Uterus (tissue), 3 donors: ENCODE measurements at regions not wholly inside any gene's neighbourhood (a gene's known extent, or its start where the extent isn't known, plus 50 kb on each side); places are given as distances from the start of the nearest gene placed in this dataset.

Experiments used
- DNase-seq, 2 donors: peaks; one replicate each; pipeline ENCODE4 v3.0.0-alpha.2; 2019 to 2020
- H3K27ac ChIP-seq, 2 donors: fragments of 200-600 bp; sonication (generic); 1 replicate in 1 of 2; 2 replicates in 1 of 2; pipeline ENCODE4 v1.5.1; 2016 to 2018
- H3K27me3 ChIP-seq, 2 donors: fragments of 200-600 bp; sonication (generic); one replicate each; pipeline ENCODE4 v1.5.1; 2018 to 2019; ENCODE audit warnings: control low read depth in 1 of 2
- H3K36me3 ChIP-seq, 2 donors: fragments of 200-600 bp; sonication (generic); one replicate each; pipeline ENCODE4 v1.5.1; 2019; ENCODE audit warnings: control low read depth in 1 of 2
- H3K4me1 ChIP-seq, 2 donors: fragments of 200-600 bp; sonication (generic); one replicate each; pipeline ENCODE4 v1.5.1; 2018 to 2019; ENCODE audit warnings: control low read depth in 1 of 2
- H3K4me3 ChIP-seq, 2 donors: fragments of 200-600 bp; sonication (generic); 1 replicate in 1 of 2; 2 replicates in 1 of 2; pipeline ENCODE4 v1.5.1; 2018 to 2019; ENCODE audit warnings: mild to moderate bottlenecking in 1 of 2
- H3K9me3 ChIP-seq, 2 donors: fragments of 200-600 bp; sonication (generic); one replicate each; pipeline ENCODE4 v1.5.1; 2019; ENCODE audit warnings: control low read depth in 1 of 2
- CTCF ChIP-seq, 4 experiments: fragments of 200-600 bp in 2 of 4; fragments of 450-650 bp in 2 of 4; sonication (generic) in 2 of 4; IDR thresholded peaks; one replicate each; pipeline ENCODE4 v1.5.1; 2016 to 2019; ENCODE audit warnings: antibody characterized with exemption in 4 of 4, mild to moderate bottlenecking in 2 of 4, moderate library complexity in 1 of 4
- POLR2A ChIP-seq, 2 donors: fragments of 450-650 bp; IDR thresholded peaks; one replicate each; pipeline ENCODE4 v1.6.1; 2016; ENCODE audit warnings: antibody characterized with exemption in 2 of 2, mild to moderate bottlenecking in 1 of 2, moderate library complexity in 1 of 2
- intact Hi-C: fragments of 100-400 bp; cut with DNase I; formaldehyde crosslinking; loops from one replicate; pipeline ENCODE4 v1.15.1; 2023; ENCODE audit warnings: low total_unique reads
- donor health status: DM: yes; HTN: yes; CAD: no.

GRCh38 chr21:24308183-24308582 lies 1299.1 kb downstream of the MRPL39 start:
- Histone ChIP-seq H3K4me1 (no peaks in the 10 kb centered on the region), H3K9me3 (no peaks in the 10 kb centered on the region), H3K27ac (no peak overlapping the region), H3K4me3 (no peak overlapping the region), H3K27me3 (no peaks in the 10 kb centered on the region), H3K36me3 (no peaks in the 10 kb centered on the region)
- no peak for DNase-seq
- TF ChIP-seq CTCF (IDR thresholded peaks at IDR 0.05) (no peak), POLR2A (IDR thresholded peaks at IDR 0.05) (no peak)
- intact Hi-C loops = no loop called here

DNA sequence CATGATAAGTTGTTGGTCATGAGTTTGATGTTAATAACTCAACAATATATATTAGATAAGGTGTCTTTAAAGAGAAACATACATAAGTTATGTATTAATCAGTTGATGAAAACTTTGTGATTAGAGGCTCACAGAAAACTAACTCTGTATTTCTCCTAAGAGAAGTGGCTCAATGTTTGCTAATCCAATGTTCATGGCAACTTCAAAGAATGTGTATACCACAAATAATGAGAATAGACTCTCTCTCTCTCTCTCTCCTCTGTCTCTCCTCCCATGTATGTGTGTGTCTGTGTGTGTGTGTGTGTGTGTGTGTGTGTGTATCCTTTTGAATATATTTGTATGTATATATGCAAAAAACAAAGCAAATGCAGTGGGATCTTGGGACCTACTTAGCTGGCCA lies 1304.9 kb downstream of the MRPL39 start:
- Histone ChIP-seq H3K27me3 (no peaks in the 10 kb centered on the region), H3K36me3 (no peaks in the 10 kb centered on the region), H3K27ac (no peak overlapping the region), H3K9me3 (no peaks in the 10 kb centered on the region), H3K4me1 (no peaks in the 10 kb centered on the region), H3K4me3 (no peak overlapping the region)
- TF ChIP-seq CTCF (IDR thresholded peaks at IDR 0.05) (no peak), POLR2A (IDR thresholded peaks at IDR 0.05) (no peak)
- intact Hi-C loops = no loop called here
- no peak for DNase-seq

GRCh38 chr21:24298040-24298439 lies 1309.2 kb downstream of the MRPL39 start:
- TF ChIP-seq CTCF (IDR thresholded peaks at IDR 0.05) = no peak
- TF ChIP-seq POLR2A (IDR thresholded peaks at IDR 0.05) = no peak
- Histone ChIP-seq H3K36me3 (no peaks in the 10 kb centered on the region), H3K4me3 (no peak overlapping the region), H3K27ac (no peak overlapping the region), H3K9me3 (no peaks in the 10 kb centered on the region), H3K27me3 (no peaks in the 10 kb centered on the region), H3K4me1 (no peaks in the 10 kb centered on the region)
- intact Hi-C loops = no loop called here
- DNase-seq = no peak

GRCh38 chr21:24294171-24294570 lies 1313.1 kb downstream of the MRPL39 start:
- H3K9me3 ChIP-seq = no peaks in the 10 kb centered on the region
- TF ChIP-seq POLR2A (IDR thresholded peaks at IDR 0.05) (no peak), CTCF (IDR thresholded peaks at IDR 0.05) (no peak)
- no peak overlapping the region for H3K4me3 ChIP-seq
- intact Hi-C loops = no loop called here
- no peaks in the 10 kb centered on the region for H3K27me3 ChIP-seq
- H3K27ac ChIP-seq = no peak overlapping the region
- DNase-seq = no peak
- H3K36me3 ChIP-seq = no peaks in the 10 kb centered on the region
- no peaks in the 10 kb centered on the region for H3K4me1 ChIP-seq

- H3K9me3 ChIP-seq = no peaks in the 10 kb centered on the region
- intact Hi-C loops = no loop called here
- H3K4me1 ChIP-seq = no peaks in the 10 kb centered on the region
- H3K36me3 ChIP-seq = no peaks in the 10 kb centered on the region
- no peak overlapping the region for H3K27ac ChIP-seq
- no peak for DNase-seq
- H3K27me3 ChIP-seq = no peaks in the 10 kb centered on the region
- no peak overlapping the region for H3K4me3 ChIP-seq
- TF ChIP-seq CTCF (IDR thresholded peaks at IDR 0.05) = no peak
- TF ChIP-seq POLR2A (IDR thresholded peaks at IDR 0.05) = no peak
Measured at GRCh38 chr21:24290151-24290833, 1317.0 kb downstream of the MRPL39 start.
